Hepatocyte (in vitro differentiated cells): ENCODE measurements at regions not wholly inside any gene's neighbourhood (a gene's known extent, or its start where the extent isn't known, plus 50 kb on each side); places are given as distances from the start of the nearest gene placed in this dataset.

Experiments used
- DNase-seq: peaks from one replicate; pipeline ENCODE4 v3.0.0-alpha.2; 2016; ENCODE audit warnings: low spot score
- H2AFZ ChIP-seq: fragments of 200-600 bp; sonication (generic); 2 replicates; pipeline ENCODE4 v1.6.0; 2016; ENCODE audit warnings: antibody characterized with exemption, mild to moderate bottlenecking
- H3K27ac ChIP-seq: fragments of 200-600 bp; sonication (generic); 2 replicates; pipeline ENCODE4 v1.5.1; 2016; ENCODE audit warnings: mild to moderate bottlenecking
- H3K27me3 ChIP-seq: fragments of 200-600 bp; sonication (generic); 2 replicates; pipeline ENCODE4 v1.6.1; 2016
- H3K36me3 ChIP-seq: fragments of 200-600 bp; sonication (generic); replicated peaks from 2 replicates; pipeline ENCODE4 v1.5.1; 2016; ENCODE audit warnings: low read depth; ENCODE audit not compliant: insufficient read depth
- H3K4me1 ChIP-seq: fragments of 200-600 bp; sonication (generic); 2 replicates; pipeline ENCODE4 v1.5.1; 2016; ENCODE audit warnings: mild to moderate bottlenecking, moderate library complexity; ENCODE audit not compliant: insufficient read depth
- H3K4me2 ChIP-seq: fragments of 200-600 bp; sonication (generic); 2 replicates; pipeline ENCODE4 v1.6.0; 2016
- H3K4me3 ChIP-seq: fragments of 200-600 bp; sonication (generic); 2 replicates; pipeline ENCODE4 v1.5.1; 2016; ENCODE audit warnings: mild to moderate bottlenecking
- H3K79me2 ChIP-seq: fragments of 200-600 bp; sonication (generic); 2 replicates; pipeline ENCODE4 v1.6.0; 2017; ENCODE audit warnings: mild to moderate bottlenecking
- H3K9me2 ChIP-seq: fragments of 200-600 bp; sonication (generic); replicated peaks from 2 replicates; pipeline ENCODE4 v1.6.0; 2017; ENCODE audit warnings: mild to moderate bottlenecking; ENCODE audit not compliant: insufficient read depth
- H3K9me3 ChIP-seq: fragments of 200-600 bp; sonication (generic); 2 replicates; pipeline ENCODE4 v1.5.1; 2016; ENCODE audit warnings: low read depth, mild to moderate bottlenecking
- H4K20me1 ChIP-seq: fragments of 200-600 bp; sonication (generic); 2 replicates; pipeline ENCODE4 v1.6.0; 2016; ENCODE audit warnings: mild to moderate bottlenecking; ENCODE audit not compliant: insufficient read depth, poor library complexity, severe bottlenecking
- EZH2 ChIP-seq: fragments of 200-600 bp; sonication (generic); IDR thresholded peaks from 2 replicates; pipeline ENCODE4 v1.6.1; 2016; ENCODE audit warnings: antibody characterized with exemption, mild to moderate bottlenecking, borderline replicate concordance
- EZH2phosphoT487 ChIP-seq: fragments of 200-600 bp; sonication (generic); IDR thresholded peaks from one replicate; pipeline ENCODE4 v1.6.1; 2018; ENCODE audit warnings: antibody characterized with exemption, mild to moderate bottlenecking, low read depth, moderate library complexity; ENCODE audit not compliant: unreplicated experiment, severe bottlenecking
- WGBS: methylation state at CpG from one replicate; pipeline ENCODE4 v1.1.6; 2016; ENCODE audit warnings: low lambda C conversion rate; ENCODE audit errors: missing lambda C conversion rate; 5-methylcytosine and 5-hydroxymethylcytosine counted together
- TF ChIP-seq, protein P1 (sequence below): fragments of 200-600 bp; sonication (generic); IDR thresholded peaks from 2 replicates; pipeline ENCODE4 v1.5.1; 2016; ENCODE audit warnings: antibody characterized with exemption, mild to moderate bottlenecking; ENCODE audit not compliant: poor library complexity

DNA sequence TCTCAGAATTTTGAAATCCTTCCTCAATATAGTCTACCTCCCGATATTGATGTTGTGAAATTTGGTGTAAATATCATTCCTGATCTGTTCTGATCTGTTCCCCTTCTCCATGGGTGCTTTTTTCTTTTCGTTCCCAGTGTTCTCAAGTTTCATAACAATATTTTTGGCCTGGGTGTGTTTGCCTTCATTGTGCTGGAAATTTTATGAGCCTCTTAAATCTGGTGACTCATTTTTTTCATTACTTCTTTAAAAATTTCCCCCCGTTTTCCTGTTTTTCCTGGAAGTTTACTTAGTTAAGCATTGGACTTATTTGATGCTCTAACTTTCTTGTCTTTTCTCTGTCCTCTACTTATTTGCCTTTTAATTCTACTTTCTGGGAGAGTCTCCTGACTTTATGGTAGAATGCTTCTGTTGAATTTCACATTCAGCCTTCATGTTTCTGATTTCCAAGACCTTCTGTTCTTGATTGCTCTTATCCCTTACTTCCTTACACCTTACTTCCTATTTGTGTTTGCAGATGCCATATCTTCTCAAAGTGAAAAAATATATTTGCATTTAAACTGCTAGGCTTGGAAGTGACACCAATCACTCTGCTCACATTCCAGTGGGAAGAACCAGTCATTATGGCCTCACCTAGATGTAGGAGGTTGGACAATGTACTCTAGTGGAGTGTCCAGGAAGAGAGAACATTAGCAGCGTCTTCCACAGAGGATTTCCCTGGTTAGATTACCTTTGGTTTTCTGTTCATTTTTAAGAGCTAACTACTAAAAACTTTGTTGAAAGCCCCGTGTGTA lies 441.9 kb downstream of the ARHGEF28 start:
- Histone ChIP-seq H3K9me2 (no peaks in the 10 kb centered on the region), H3K4me3 (no peak overlapping the region), H4K20me1 (no peaks in the 10 kb centered on the region), H3K4me1 (peaks cover 17% of the 10 kb centered on the region), H3K9me3 (no peaks in the 10 kb centered on the region), H2AFZ (no peak overlapping the region), H3K4me2 (no peak overlapping the region), H3K36me3 (no peaks in the 10 kb centered on the region), H3K27ac (no peak overlapping the region), H3K79me2 (no peaks in the 10 kb centered on the region), H3K27me3 (no peaks in the 10 kb centered on the region)
- TF ChIP-seq EZH2phosphoT487 = no peak
- no peak for TF ChIP-seq EZH2
- TF ChIP-seq, protein P1, sequence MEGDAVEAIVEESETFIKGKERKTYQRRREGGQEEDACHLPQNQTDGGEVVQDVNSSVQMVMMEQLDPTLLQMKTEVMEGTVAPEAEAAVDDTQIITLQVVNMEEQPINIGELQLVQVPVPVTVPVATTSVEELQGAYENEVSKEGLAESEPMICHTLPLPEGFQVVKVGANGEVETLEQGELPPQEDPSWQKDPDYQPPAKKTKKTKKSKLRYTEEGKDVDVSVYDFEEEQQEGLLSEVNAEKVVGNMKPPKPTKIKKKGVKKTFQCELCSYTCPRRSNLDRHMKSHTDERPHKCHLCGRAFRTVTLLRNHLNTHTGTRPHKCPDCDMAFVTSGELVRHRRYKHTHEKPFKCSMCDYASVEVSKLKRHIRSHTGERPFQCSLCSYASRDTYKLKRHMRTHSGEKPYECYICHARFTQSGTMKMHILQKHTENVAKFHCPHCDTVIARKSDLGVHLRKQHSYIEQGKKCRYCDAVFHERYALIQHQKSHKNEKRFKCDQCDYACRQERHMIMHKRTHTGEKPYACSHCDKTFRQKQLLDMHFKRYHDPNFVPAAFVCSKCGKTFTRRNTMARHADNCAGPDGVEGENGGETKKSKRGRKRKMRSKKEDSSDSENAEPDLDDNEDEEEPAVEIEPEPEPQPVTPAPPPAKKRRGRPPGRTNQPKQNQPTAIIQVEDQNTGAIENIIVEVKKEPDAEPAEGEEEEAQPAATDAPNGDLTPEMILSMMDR = no peak
- no peak for DNase-seq
- 67% methylated on average over 5 of the region's 5 CpGs for WGBS

DNA sequence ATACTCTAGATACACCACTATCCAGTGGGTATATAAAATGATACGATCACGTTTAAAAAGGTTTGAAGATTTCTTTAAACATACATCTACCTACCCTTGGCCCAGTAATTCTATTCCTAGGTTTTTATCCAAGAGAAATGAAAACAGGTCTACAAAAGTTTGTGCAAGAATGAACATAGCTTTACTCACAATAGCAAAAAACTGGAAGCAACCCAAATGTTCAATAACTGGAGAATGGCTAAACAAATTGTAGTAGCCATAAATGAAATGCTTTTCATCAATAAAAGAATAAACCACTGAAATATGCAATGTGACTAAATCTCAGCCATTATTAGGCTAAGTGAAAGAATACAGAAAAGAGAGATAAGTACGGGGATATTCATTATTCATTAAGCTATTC lies 438.9 kb downstream of the ARHGEF28 start:
- no peak for TF ChIP-seq EZH2
- TF ChIP-seq, protein P1 = no peak
- TF ChIP-seq EZH2phosphoT487 = no peak
- Histone ChIP-seq H3K4me2 (no peak overlapping the region), H3K27ac (no peak overlapping the region)

DNA sequence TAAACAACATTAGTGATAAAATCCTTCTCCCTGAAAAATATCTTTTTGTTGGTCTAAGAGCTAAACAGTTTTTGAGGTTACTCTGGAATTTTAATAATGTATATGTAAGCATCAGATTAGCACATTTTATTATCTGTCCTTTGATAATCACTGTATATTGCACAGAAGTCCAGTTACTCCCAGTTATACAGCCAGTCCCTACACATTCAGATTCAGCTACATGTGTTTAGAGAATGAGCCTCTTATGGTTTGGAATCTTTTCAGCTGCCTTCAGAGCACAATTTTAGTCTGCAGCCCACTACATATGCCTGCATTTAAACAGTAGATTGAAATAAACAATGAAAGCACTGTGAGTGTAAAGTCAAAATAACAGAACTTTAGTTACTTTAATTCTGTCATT lies 438.2 kb downstream of the ARHGEF28 start:
- H3K9me2 ChIP-seq = no peaks in the 10 kb centered on the region
- H3K36me3 ChIP-seq = no peaks in the 10 kb centered on the region
- TF ChIP-seq EZH2phosphoT487 (peak; percentile 64), EZH2 (no peak)
- no peaks in the 10 kb centered on the region for H3K79me2 ChIP-seq
- H3K9me3 ChIP-seq = no peaks in the 10 kb centered on the region
- H3K27ac ChIP-seq = peak overlapping the region; percentile 33
- no peak overlapping the region for H3K4me3 ChIP-seq
- H3K4me1 ChIP-seq = peaks cover 16% of the 10 kb centered on the region
- H3K4me2 ChIP-seq = peak overlapping the region; percentile 7
- DNase-seq = no peak
- H3K27me3 ChIP-seq = no peaks in the 10 kb centered on the region
- H4K20me1 ChIP-seq = no peaks in the 10 kb centered on the region
- H2AFZ ChIP-seq = no peak overlapping the region

More for the DNA sequence above, 438.9 kb downstream of the ARHGEF28 start:
- Histone ChIP-seq H3K4me1 (peaks cover 16% of the 10 kb centered on the region), H3K27me3 (no peaks in the 10 kb centered on the region), H3K9me2 (no peaks in the 10 kb centered on the region), H3K79me2 (no peaks in the 10 kb centered on the region), H3K9me3 (no peaks in the 10 kb centered on the region), H3K36me3 (no peaks in the 10 kb centered on the region), H2AFZ (no peak overlapping the region), H3K4me3 (no peak overlapping the region), H4K20me1 (no peaks in the 10 kb centered on the region)
- no peak for DNase-seq
- WGBS = 85% methylated on average over 3 of the region's 3 CpGs

DNA sequence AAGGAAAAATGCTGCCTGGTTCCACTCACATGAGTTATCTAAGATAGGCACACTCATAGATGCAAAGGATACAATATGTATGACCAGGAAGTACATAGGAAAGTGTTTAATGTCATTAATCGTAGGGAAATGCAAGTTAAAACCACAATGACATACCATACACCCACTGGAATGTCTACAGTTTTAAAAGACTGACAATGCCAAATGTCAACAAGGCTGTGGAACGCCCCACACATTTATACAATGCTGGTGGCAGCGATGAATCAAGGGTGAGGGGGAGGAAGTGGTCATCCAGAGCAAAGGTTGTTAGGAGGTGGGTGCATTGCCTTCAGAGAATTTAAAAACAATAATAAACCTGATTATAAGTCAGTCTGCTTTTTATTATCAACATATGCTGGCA lies 437.8 kb downstream of the ARHGEF28 start:
- TF ChIP-seq EZH2phosphoT487 (no peak), EZH2 (no peak)
- TF ChIP-seq, protein P1 = no peak
- no peaks in the 10 kb centered on the region for H3K36me3 ChIP-seq
- WGBS = 24% methylated on average over 3 of the region's 3 CpGs
- no peak overlapping the region for H3K4me3 ChIP-seq
- no peaks in the 10 kb centered on the region for H3K9me2 ChIP-seq
- H3K4me2 ChIP-seq = peak overlapping the region; percentile 7
- no peaks in the 10 kb centered on the region for H3K27me3 ChIP-seq
- H3K9me3 ChIP-seq = no peaks in the 10 kb centered on the region
- H3K4me1 ChIP-seq = peaks cover 16% of the 10 kb centered on the region
- H3K27ac ChIP-seq = peak overlapping the region; percentile 33
- DNase-seq = no peak
- no peaks in the 10 kb centered on the region for H4K20me1 ChIP-seq
- no peaks in the 10 kb centered on the region for H3K79me2 ChIP-seq
- H2AFZ ChIP-seq = no peak overlapping the region
